ENCODE measurements at regions not wholly inside any gene's neighbourhood (a gene's known extent, or its start where the extent isn't known, plus 50 kb on each side); places are given as distances from the start of the nearest gene placed in this dataset.

- Histone ChIP-seq H3K27me3 (ENCODE audit: control insufficient read depth, insufficient read depth, low read length) (no peaks in the 10 kb centered on the region), H3K4me3 (ENCODE audit: low read length) (no peak overlapping the region), H3K27ac (ENCODE audit: low read length) (no peak overlapping the region), H3K9me3 (ENCODE audit: control insufficient read depth, low read depth, low read length) (no peaks in the 10 kb centered on the region), H3K4me1 (ENCODE audit: control insufficient read depth, low read depth, low read length) (no peaks in the 10 kb centered on the region), H3K9ac (ENCODE audit: low read length) (no peak overlapping the region), H3K36me3 (ENCODE audit: control insufficient read depth, low read depth, low read length) (no peaks in the 10 kb centered on the region)
Observed at GRCh38 chr3:90044084-90044816, 936.8 kb downstream of the EPHA3 start.

GRCh38 chr3:90052425-90052950 lies 945.1 kb downstream of the EPHA3 start:
- no peak overlapping the region for H3K27ac ChIP-seq (ENCODE audit: low read length)

GRCh38 chr3:90054311-90054710 lies 946.9 kb downstream of the EPHA3 start:
- Histone ChIP-seq H3K27ac (ENCODE audit: low read length) (no peak overlapping the region), H3K9ac (ENCODE audit: low read length) (no peak overlapping the region), H3K4me1 (ENCODE audit: control insufficient read depth, low read depth, low read length) (peaks cover 3% of the 10 kb centered on the region), H3K27me3 (ENCODE audit: control insufficient read depth, insufficient read depth, low read length) (no peaks in the 10 kb centered on the region), H3K4me3 (ENCODE audit: low read length) (no peak overlapping the region), H3K9me3 (ENCODE audit: control insufficient read depth, low read depth, low read length) (no peaks in the 10 kb centered on the region), H3K36me3 (ENCODE audit: control insufficient read depth, low read depth, low read length) (no peaks in the 10 kb centered on the region)

More at GRCh38 chr3:90052425-90052950, 945.1 kb downstream of the EPHA3 start:
- Histone ChIP-seq H3K36me3 (ENCODE audit: control insufficient read depth, low read depth, low read length) (no peaks in the 10 kb centered on the region), H3K9ac (ENCODE audit: low read length) (no peak overlapping the region), H3K4me3 (ENCODE audit: low read length) (no peak overlapping the region), H3K4me1 (ENCODE audit: control insufficient read depth, low read depth, low read length) (peaks cover 3% of the 10 kb centered on the region), H3K27me3 (ENCODE audit: control insufficient read depth, insufficient read depth, low read length) (no peaks in the 10 kb centered on the region), H3K9me3 (ENCODE audit: control insufficient read depth, low read depth, low read length) (no peaks in the 10 kb centered on the region)

GRCh38 chr3:90055666-90056065 lies 948.2 kb downstream of the EPHA3 start:
- no peaks in the 10 kb centered on the region for H3K36me3 ChIP-seq (ENCODE audit: control insufficient read depth, low read depth, low read length)
- H3K27me3 ChIP-seq (ENCODE audit: control insufficient read depth, insufficient read depth, low read length): no peaks in the 10 kb centered on the region
- no peak overlapping the region for H3K27ac ChIP-seq (ENCODE audit: low read length)
- no peak overlapping the region for H3K4me3 ChIP-seq (ENCODE audit: low read length)
- H3K9me3 ChIP-seq (ENCODE audit: control insufficient read depth, low read depth, low read length): no peaks in the 10 kb centered on the region
- H3K4me1 ChIP-seq (ENCODE audit: control insufficient read depth, low read depth, low read length): peaks cover 3% of the 10 kb centered on the region
- no peak overlapping the region for H3K9ac ChIP-seq (ENCODE audit: low read length)

GRCh38 chr3:90056281-90057032 lies 949.0 kb downstream of the EPHA3 start:
- Histone ChIP-seq H3K36me3 (ENCODE audit: control insufficient read depth, low read depth, low read length) (no peaks in the 10 kb centered on the region), H3K27me3 (ENCODE audit: control insufficient read depth, insufficient read depth, low read length) (no peaks in the 10 kb centered on the region), H3K27ac (ENCODE audit: low read length) (no peak overlapping the region), H3K9ac (ENCODE audit: low read length) (no peak overlapping the region), H3K4me1 (ENCODE audit: control insufficient read depth, low read depth, low read length) (peaks cover 3% of the 10 kb centered on the region), H3K9me3 (ENCODE audit: control insufficient read depth, low read depth, low read length) (no peaks in the 10 kb centered on the region), H3K4me3 (ENCODE audit: low read length) (no peak overlapping the region)

GRCh38 chr3:90062016-90062415 lies 954.6 kb downstream of the EPHA3 start:
- no peaks in the 10 kb centered on the region for H3K4me1 ChIP-seq (ENCODE audit: control insufficient read depth, low read depth, low read length)

GRCh38 chr3:90062631-90063200 lies 955.3 kb downstream of the EPHA3 start:
- H3K27ac ChIP-seq (ENCODE audit: low read length): no peak overlapping the region
- H3K4me3 ChIP-seq (ENCODE audit: low read length): no peak overlapping the region
- H3K36me3 ChIP-seq (ENCODE audit: control insufficient read depth, low read depth, low read length): no peaks in the 10 kb centered on the region
- no peak overlapping the region for H3K9ac ChIP-seq (ENCODE audit: low read length)
- no peaks in the 10 kb centered on the region for H3K4me1 ChIP-seq (ENCODE audit: control insufficient read depth, low read depth, low read length)
- no peaks in the 10 kb centered on the region for H3K27me3 ChIP-seq (ENCODE audit: control insufficient read depth, insufficient read depth, low read length)
- H3K9me3 ChIP-seq (ENCODE audit: control insufficient read depth, low read depth, low read length): no peaks in the 10 kb centered on the region

More at GRCh38 chr3:90062016-90062415, 954.6 kb downstream of the EPHA3 start:
- no peaks in the 10 kb centered on the region for H3K36me3 ChIP-seq (ENCODE audit: control insufficient read depth, low read depth, low read length)
- H3K4me3 ChIP-seq (ENCODE audit: low read length): no peak overlapping the region
- no peaks in the 10 kb centered on the region for H3K9me3 ChIP-seq (ENCODE audit: control insufficient read depth, low read depth, low read length)
- H3K9ac ChIP-seq (ENCODE audit: low read length): no peak overlapping the region
- H3K27me3 ChIP-seq (ENCODE audit: control insufficient read depth, insufficient read depth, low read length): no peaks in the 10 kb centered on the region
- H3K27ac ChIP-seq (ENCODE audit: low read length): no peak overlapping the region

GRCh38 chr3:90068783-90069182 lies 961.4 kb downstream of the EPHA3 start:
- Histone ChIP-seq H3K4me3 (ENCODE audit: low read length) (no peak overlapping the region), H3K4me1 (ENCODE audit: control insufficient read depth, low read depth, low read length) (peaks cover 28% of the 10 kb centered on the region), H3K27ac (ENCODE audit: low read length) (no peak overlapping the region), H3K9me3 (ENCODE audit: control insufficient read depth, low read depth, low read length) (no peaks in the 10 kb centered on the region), H3K36me3 (ENCODE audit: control insufficient read depth, low read depth, low read length) (no peaks in the 10 kb centered on the region), H3K9ac (ENCODE audit: low read length) (no peak overlapping the region), H3K27me3 (ENCODE audit: control insufficient read depth, insufficient read depth, low read length) (no peaks in the 10 kb centered on the region)

GRCh38 chr3:90069748-90070147 lies 962.3 kb downstream of the EPHA3 start:
- Histone ChIP-seq H3K36me3 (ENCODE audit: control insufficient read depth, low read depth, low read length) (no peaks in the 10 kb centered on the region), H3K4me1 (ENCODE audit: control insufficient read depth, low read depth, low read length) (peaks cover 28% of the 10 kb centered on the region), H3K27me3 (ENCODE audit: control insufficient read depth, insufficient read depth, low read length) (no peaks in the 10 kb centered on the region), H3K9me3 (ENCODE audit: control insufficient read depth, low read depth, low read length) (no peaks in the 10 kb centered on the region), H3K4me3 (ENCODE audit: low read length) (peak overlapping the region; percentile 16), H3K27ac (ENCODE audit: low read length) (peak overlapping the region; percentile 13), H3K9ac (ENCODE audit: low read length) (no peak overlapping the region)

GRCh38 chr3:90076136-90076535 lies 968.7 kb downstream of the EPHA3 start:
- peaks cover 5% of the 10 kb centered on the region for H3K4me1 ChIP-seq (ENCODE audit: control insufficient read depth, low read depth, low read length)
- no peak overlapping the region for H3K27ac ChIP-seq (ENCODE audit: low read length)
- H3K36me3 ChIP-seq (ENCODE audit: control insufficient read depth, low read depth, low read length): no peaks in the 10 kb centered on the region
- no peak overlapping the region for H3K9ac ChIP-seq (ENCODE audit: low read length)
- no peak overlapping the region for H3K4me3 ChIP-seq (ENCODE audit: low read length)
- no peaks in the 10 kb centered on the region for H3K9me3 ChIP-seq (ENCODE audit: control insufficient read depth, low read depth, low read length)
- no peaks in the 10 kb centered on the region for H3K27me3 ChIP-seq (ENCODE audit: control insufficient read depth, insufficient read depth, low read length)

- H3K4me1 ChIP-seq (ENCODE audit: control insufficient read depth, low read depth, low read length): peaks cover 21% of the 10 kb centered on the region
- no peaks in the 10 kb centered on the region for H3K27me3 ChIP-seq (ENCODE audit: control insufficient read depth, insufficient read depth, low read length)
- H3K9ac ChIP-seq (ENCODE audit: low read length): no peak overlapping the region
- no peaks in the 10 kb centered on the region for H3K9me3 ChIP-seq (ENCODE audit: control insufficient read depth, low read depth, low read length)
- H3K36me3 ChIP-seq (ENCODE audit: control insufficient read depth, low read depth, low read length): no peaks in the 10 kb centered on the region
- peak overlapping the region; percentile 4 for H3K4me3 ChIP-seq (ENCODE audit: low read length)
- no peak overlapping the region for H3K27ac ChIP-seq (ENCODE audit: low read length)
Observed at GRCh38 chr3:90080988-90081387, 973.6 kb downstream of the EPHA3 start.

Measured in iPS-18a (cell line).